Endothelial cell of umbilical vein (primary cell): ENCODE measurements at regions not wholly inside any gene's neighbourhood (a gene's known extent, or its start where the extent isn't known, plus 50 kb on each side); places are given as distances from the start of the nearest gene placed in this dataset.

Experiments
- BruUV-seq: library from RNA; stranded (reverse); fragments of 400-500 nt; replicated peaks from 2 replicates; lab custom pipeline; 2021; lab: Mats Ljungman, UMichigan
- CTCF ChIA-PET: fragments of 300-600, 350-600 bp; sonication (Branson Sonifier 250); formaldehyde crosslinking; loops from one replicate; lab custom pipeline; 2021; ENCODE audit warnings: antibody characterized with exemption, inconsistent platforms; lab: Charles Lee
- POLR2A ChIA-PET: fragments of 300-600, 350-600 bp; sonication (Branson Sonifier 250); formaldehyde crosslinking; loops from one replicate; lab custom pipeline; 2021; ENCODE audit warnings: antibody characterized with exemption, inconsistent platforms; lab: Charles Lee
- DNase-seq: peaks from one replicate; pipeline ENCODE4 v3.0.0-alpha.2; 2011; ENCODE audit warnings: low read depth, low spot score
- FAIRE-seq: peaks from 2 replicates; lab custom pipeline; 2011; peaks lifted over from hg19 to GRCh38; lab: Jason Lieb, UNC
- H2AFZ ChIP-seq: 2 replicates; pipeline ENCODE4 v1.6.0; 2012; ENCODE audit warnings: low read depth, low read length, control low read depth, inconsistent platforms
- H3K27ac ChIP-seq: 2 replicates; pipeline ENCODE4 v1.5.1; 2011; ENCODE audit warnings: low read depth, mild to moderate bottlenecking, control low read depth, low read length, moderate library complexity; ENCODE audit not compliant: insufficient read depth
- H3K27me3 ChIP-seq, 2 experiments: 2 replicates each; pipeline versions ENCODE4 v1.6.0 to v1.6.1; 2011; ENCODE audit warnings: low read length in 2 of 2, mixed read lengths in 1 of 2; ENCODE audit not compliant: control insufficient read depth in 2 of 2, insufficient read depth in 2 of 2
- H3K36me3 ChIP-seq, 2 experiments: 2 replicates in 1 of 2; 3 replicates in 1 of 2; pipeline ENCODE4 v1.5.1; 2011; ENCODE audit warnings: low read length in 2 of 2, mild to moderate bottlenecking in 1 of 2, moderate library complexity in 1 of 2; ENCODE audit not compliant: control insufficient read depth in 2 of 2, insufficient read depth in 2 of 2; ENCODE audit errors: extremely low read depth in 1 of 2
- H3K4me1 ChIP-seq: 3 replicates; pipeline ENCODE4 v1.5.1; 2011; ENCODE audit warnings: mild to moderate bottlenecking, low read length; ENCODE audit not compliant: control insufficient read depth, insufficient read depth; ENCODE audit errors: extremely low read depth
- H3K4me2 ChIP-seq: 2 replicates; pipeline ENCODE4 v1.6.1; 2011; ENCODE audit warnings: low read length, control low read depth, mixed read lengths; ENCODE audit not compliant: insufficient read depth
- H3K4me3 ChIP-seq, 3 experiments: fragments of 200-600 bp in 1 of 3; sonication (generic), shearing (Covaris generic) in 1 of 3; replicated peaks in 1 of 3; 2 replicates each; pipeline ENCODE4 v1.5.1; 2011 to 2016; ENCODE audit warnings: control low read depth in 3 of 3, low read length in 3 of 3, mild to moderate bottlenecking in 2 of 3, inconsistent platforms in 1 of 3, low read depth in 1 of 3, moderate library complexity in 1 of 3; ENCODE audit not compliant: insufficient read depth in 1 of 3
- H3K79me2 ChIP-seq: 2 replicates; pipeline ENCODE4 v1.6.0; 2012; ENCODE audit warnings: low read length, inconsistent platforms; ENCODE audit not compliant: control insufficient read depth, insufficient read depth
- H3K9ac ChIP-seq: replicated peaks from 2 replicates; pipeline ENCODE3; 2011; ENCODE audit warnings: low read length, control low read depth; ENCODE audit not compliant: insufficient read depth; ENCODE audit errors: extremely low read depth
- H3K9me1 ChIP-seq: replicated peaks from 3 replicates; pipeline ENCODE4 v1.6.0; 2011; ENCODE audit warnings: mild to moderate bottlenecking, low read length; ENCODE audit not compliant: control insufficient read depth, insufficient read depth; ENCODE audit errors: extremely low read depth
- H3K9me3 ChIP-seq: replicated peaks from 2 replicates; pipeline ENCODE4 v1.5.1; 2012; ENCODE audit warnings: low read length, inconsistent platforms; ENCODE audit not compliant: control insufficient read depth, insufficient read depth
- H4K20me1 ChIP-seq: replicated peaks from 2 replicates; pipeline ENCODE3; 2011; ENCODE audit warnings: mild to moderate bottlenecking, low read length; ENCODE audit not compliant: control insufficient read depth, insufficient read depth; ENCODE audit errors: extremely low read depth
- EZH2 ChIP-seq: IDR thresholded peaks from 2 replicates; pipeline ENCODE4 v1.6.1; 2012; ENCODE audit warnings: borderline replicate concordance, low read depth, mild to moderate bottlenecking, moderate library complexity, low read length, inconsistent platforms; ENCODE audit not compliant: severe bottlenecking
- FOS ChIP-seq: IDR thresholded peaks from 2 replicates; pipeline ENCODE4 v1.6.1; 2011; ENCODE audit warnings: mild to moderate bottlenecking, low read length, moderate library complexity, borderline replicate concordance; ENCODE audit not compliant: insufficient read depth
- GATA2 ChIP-seq: IDR thresholded peaks from 2 replicates; pipeline ENCODE4 v1.7.0; 2011; ENCODE audit warnings: low read depth, mild to moderate bottlenecking, moderate library complexity, mixed read lengths, low read length; ENCODE audit not compliant: insufficient read length, insufficient read depth
- JUN ChIP-seq: IDR thresholded peaks from 2 replicates; pipeline ENCODE4 v1.6.1; 2011; ENCODE audit warnings: borderline replicate concordance, low read depth; ENCODE audit not compliant: insufficient read length, insufficient read depth
- MYC ChIP-seq: IDR thresholded peaks from one replicate; pipeline ENCODE4 v1.6.1; 2011; ENCODE audit warnings: mild to moderate bottlenecking, low read depth, low read length
- POLR2A ChIP-seq: IDR thresholded peaks from 2 replicates; pipeline ENCODE4 v1.6.1; 2012; ENCODE audit warnings: low read depth, mild to moderate bottlenecking, control low read depth, low read length
- POLR2AphosphoS5 ChIP-seq: IDR thresholded peaks from 2 replicates; pipeline ENCODE4 v1.6.1; 2012; ENCODE audit warnings: low read depth, mild to moderate bottlenecking, control low read depth, low read length, moderate library complexity; ENCODE audit not compliant: insufficient read depth
- dilution Hi-C: fragments of 300-500 bp; cut with MboI; formaldehyde crosslinking; loops from one replicate; pipeline ENCODE4 v1.15.0; 2019; ENCODE audit warnings: low sequenced_read_pairs; ENCODE audit not compliant: extremely low pct_ligation_motif_present
- intact Hi-C: fragments of 100-400 bp; cut with micrococcal nuclease; formaldehyde crosslinking; loops from one replicate; pipeline ENCODE4 v1.10.0; 2022
- TF ChIP-seq, protein P1 (sequence below), 2 donors: IDR thresholded peaks; 1 replicate in 1 of 2; 2 replicates in 1 of 2; pipeline ENCODE4 v1.5.1; 2011; ENCODE audit warnings: low read length in 2 of 2, mild to moderate bottlenecking in 2 of 2, moderate library complexity in 2 of 2, control low read depth in 1 of 2, inconsistent platforms in 1 of 2, low read depth in 1 of 2; ENCODE audit not compliant: insufficient read depth in 1 of 2; ENCODE audit errors: extremely low read depth in 1 of 2
- TF ChIP-seq, protein P2 (sequence below): IDR thresholded peaks from 2 replicates; pipeline ENCODE4 v1.6.1; 2011; ENCODE audit not compliant: insufficient read depth, insufficient read length

DNA sequence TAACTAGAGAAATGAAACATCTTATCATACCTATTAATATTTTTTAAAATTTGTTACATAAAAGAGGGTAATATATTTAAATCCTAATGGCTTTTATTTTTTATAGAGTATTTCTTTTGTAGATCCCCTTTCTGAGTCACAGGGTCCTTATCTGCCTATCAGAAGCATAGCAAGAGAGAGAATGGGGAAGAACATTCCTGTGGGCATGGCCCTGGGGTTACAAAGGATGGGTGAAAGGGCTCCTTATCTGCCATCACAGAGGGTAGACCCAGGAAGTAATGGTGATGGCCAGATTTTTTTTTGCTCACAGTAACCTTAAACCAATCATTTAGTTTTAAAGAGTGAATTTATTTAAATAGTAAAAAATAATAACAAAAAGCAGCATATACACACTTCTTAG is 582.1 kb upstream of the HTR1E start:
- no peak overlapping the region for H3K27ac ChIP-seq
- dilution Hi-C loops = no loop called here
- H2AFZ ChIP-seq = no peak overlapping the region
- no peaks in the 10 kb centered on the region for H3K4me1 ChIP-seq
- no peaks in the 10 kb centered on the region for H3K79me2 ChIP-seq
- no peaks in the 10 kb centered on the region for H3K9me1 ChIP-seq
- DNase-seq = no peak
- peaks cover 4% of the 10 kb centered on the region for H3K9me3 ChIP-seq
- H4K20me1 ChIP-seq = no peaks in the 10 kb centered on the region
- H3K36me3 ChIP-seq = no peaks in the 10 kb centered on the region
- no peak overlapping the region for H3K4me3 ChIP-seq
- intact Hi-C loops = no loop called here
- ChIA-PET CTCF (no interaction called here), POLR2A (no interaction called here)
- TF ChIP-seq, protein P1, sequence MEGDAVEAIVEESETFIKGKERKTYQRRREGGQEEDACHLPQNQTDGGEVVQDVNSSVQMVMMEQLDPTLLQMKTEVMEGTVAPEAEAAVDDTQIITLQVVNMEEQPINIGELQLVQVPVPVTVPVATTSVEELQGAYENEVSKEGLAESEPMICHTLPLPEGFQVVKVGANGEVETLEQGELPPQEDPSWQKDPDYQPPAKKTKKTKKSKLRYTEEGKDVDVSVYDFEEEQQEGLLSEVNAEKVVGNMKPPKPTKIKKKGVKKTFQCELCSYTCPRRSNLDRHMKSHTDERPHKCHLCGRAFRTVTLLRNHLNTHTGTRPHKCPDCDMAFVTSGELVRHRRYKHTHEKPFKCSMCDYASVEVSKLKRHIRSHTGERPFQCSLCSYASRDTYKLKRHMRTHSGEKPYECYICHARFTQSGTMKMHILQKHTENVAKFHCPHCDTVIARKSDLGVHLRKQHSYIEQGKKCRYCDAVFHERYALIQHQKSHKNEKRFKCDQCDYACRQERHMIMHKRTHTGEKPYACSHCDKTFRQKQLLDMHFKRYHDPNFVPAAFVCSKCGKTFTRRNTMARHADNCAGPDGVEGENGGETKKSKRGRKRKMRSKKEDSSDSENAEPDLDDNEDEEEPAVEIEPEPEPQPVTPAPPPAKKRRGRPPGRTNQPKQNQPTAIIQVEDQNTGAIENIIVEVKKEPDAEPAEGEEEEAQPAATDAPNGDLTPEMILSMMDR (IDR thresholded peaks at IDR 0.05; ENCODE audit: extremely low read depth in 1 of 2, insufficient read depth in 1 of 2, low read depth in 1 of 2, low read length in 2 of 2) = no peak
- TF ChIP-seq GATA2 (no peak), POLR2AphosphoS5 (no peak), FOS (no peak)
- H3K9ac ChIP-seq = no peak overlapping the region
- no peaks in the 10 kb centered on the region for H3K27me3 ChIP-seq
- no TSS peak for BruUV-seq
- H3K4me2 ChIP-seq = no peak overlapping the region
- no peak for FAIRE-seq

- TF ChIP-seq JUN (no peak), GATA2 (no peak), POLR2AphosphoS5 (no peak), EZH2 (no peak), FOS (no peak), POLR2A (no peak), MYC (no peak)
- TF ChIP-seq, protein P2, sequence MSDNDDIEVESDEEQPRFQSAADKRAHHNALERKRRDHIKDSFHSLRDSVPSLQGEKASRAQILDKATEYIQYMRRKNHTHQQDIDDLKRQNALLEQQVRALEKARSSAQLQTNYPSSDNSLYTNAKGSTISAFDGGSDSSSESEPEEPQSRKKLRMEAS = no peak
- TF ChIP-seq, protein P1 (IDR thresholded peaks at IDR 0.05; ENCODE audit: extremely low read depth in 1 of 2, insufficient read depth in 1 of 2, low read depth in 1 of 2, low read length in 2 of 2) = no peak
- FAIRE-seq = no peak
- Histone ChIP-seq H3K79me2 (no peaks in the 10 kb centered on the region), H3K9me1 (no peaks in the 10 kb centered on the region), H3K4me3 (no peak overlapping the region), H3K36me3 (no peaks in the 10 kb centered on the region), H3K4me2 (no peak overlapping the region), H3K9me3 (peaks cover 4% of the 10 kb centered on the region), H2AFZ (no peak overlapping the region), H3K9ac (no peak overlapping the region), H3K4me1 (no peaks in the 10 kb centered on the region), H4K20me1 (no peaks in the 10 kb centered on the region), H3K27me3 (no peaks in the 10 kb centered on the region), H3K27ac (no peak overlapping the region)
- CTCF ChIA-PET = no interaction called here
- DNase-seq = no peak
- intact Hi-C loops (no loop called here), dilution Hi-C loops (no loop called here)
- POLR2A ChIA-PET = no interaction called here
- no TSS peak for BruUV-seq
These were observed 605.4 kb upstream of the HTR1E start for GRCh38 chr6:86331919-86332318.
